Tibial artery (tissue), 4 donors: ENCODE measurements at regions not wholly inside any gene's neighbourhood (a gene's known extent, or its start where the extent isn't known, plus 50 kb on each side); places are given as distances from the start of the nearest gene placed in this dataset.

ENCODE experiments used
- DNase-seq, 2 donors: peaks; one replicate each; pipeline ENCODE4 v3.0.0-alpha.2; 2019
- H3K27ac ChIP-seq, 2 donors: fragments of 200-600 bp; sonication (generic) in 1 of 2; 1 replicate in 1 of 2; 2 replicates in 1 of 2; pipeline ENCODE4 v1.5.1; 2018 to 2019; ENCODE audit warnings: mild to moderate bottlenecking in 1 of 2
- H3K27me3 ChIP-seq, 2 donors: fragments of 200-600 bp; sonication (generic) in 1 of 2; one replicate each; pipeline versions ENCODE4 v1.5.1 to v1.6.0; 2016 to 2019
- H3K36me3 ChIP-seq, 3 donors: fragments of 200-600 bp; sonication (generic) in 2 of 3; one replicate each; pipeline ENCODE4 v1.5.1; 2016 to 2019; ENCODE audit warnings: mild to moderate bottlenecking in 2 of 3
- H3K4me1 ChIP-seq, 4 donors: fragments of 200-600 bp; sonication (generic) in 2 of 4; 1 replicate in 3 of 4; 2 replicates in 1 of 4; pipeline ENCODE4 v1.5.1; 2016 to 2019
- H3K4me3 ChIP-seq, 2 donors: fragments of 200-600 bp; sonication (generic) in 1 of 2; 1 replicate in 1 of 2; 2 replicates in 1 of 2; pipeline ENCODE4 v1.5.1; 2018 to 2019; ENCODE audit warnings: mild to moderate bottlenecking in 2 of 2
- H3K9me3 ChIP-seq, 3 donors: fragments of 200-600 bp; sonication (generic) in 1 of 3; one replicate each; pipeline ENCODE4 v1.5.1; 2016 to 2019
- CTCF ChIP-seq, 2 experiments: fragments of 200-600 bp in 1 of 2; fragments of 450-650 bp in 1 of 2; IDR thresholded peaks; one replicate each; pipeline ENCODE4 v1.5.1; 2017 to 2019; ENCODE audit warnings: antibody characterized with exemption in 2 of 2, mild to moderate bottlenecking in 1 of 2, moderate library complexity in 1 of 2
- intact Hi-C: fragments of 100-400 bp; cut with DNase I; formaldehyde crosslinking; loops from one replicate; pipeline ENCODE4 v1.15.0; 2023; ENCODE audit warnings: low total_unique reads

GRCh38 chr12:67208281-67209067 is 60.7 kb upstream of the CAND1 start:
- no peak for DNase-seq
- Histone ChIP-seq H3K4me1 (peaks cover 0 to 8% (median 0%) of the 10 kb centered on the region in 4 donors), H3K36me3 (no peaks in the 10 kb centered on the region), H3K9me3 (no peaks in the 10 kb centered on the region), H3K4me3 (no peak overlapping the region), H3K27me3 (peaks cover 0 to 6% of the 10 kb centered on the region in 2 donors), H3K27ac (no peak overlapping the region)
- intact Hi-C loops: no loop called here
- no peak for TF ChIP-seq CTCF (IDR thresholded peaks at IDR 0.05)

GRCh38 chr12:67211029-67211428 is 58.1 kb upstream of the CAND1 start:
- no peak for TF ChIP-seq CTCF (IDR thresholded peaks at IDR 0.05)
- Histone ChIP-seq H3K27me3 (peaks cover 0 to 6% of the 10 kb centered on the region in 2 donors), H3K36me3 (no peaks in the 10 kb centered on the region), H3K4me1 (peaks cover 0 to 8% (median 0%) of the 10 kb centered on the region in 4 donors), H3K27ac (no peak overlapping the region), H3K4me3 (no peak overlapping the region), H3K9me3 (no peaks in the 10 kb centered on the region)
- DNase-seq: no peak
- intact Hi-C loops: no loop called here

GRCh38 chr12:67211494-67211893 is 57.7 kb upstream of the CAND1 start:
- no peak for TF ChIP-seq CTCF (IDR thresholded peaks at IDR 0.05)
- no peak for DNase-seq
- Histone ChIP-seq H3K36me3 (no peaks in the 10 kb centered on the region), H3K4me3 (no peak overlapping the region), H3K27ac (no peak overlapping the region), H3K4me1 (peaks cover 0 to 8% (median 0%) of the 10 kb centered on the region in 4 donors), H3K27me3 (peaks cover 0 to 6% of the 10 kb centered on the region in 2 donors), H3K9me3 (no peaks in the 10 kb centered on the region)
- intact Hi-C loops: no loop called here

GRCh38 chr12:67217647-67218046 is 51.5 kb upstream of the CAND1 start:
- Histone ChIP-seq H3K4me3 (no peak overlapping the region), H3K27ac (no peak overlapping the region), H3K36me3 (no peaks in the 10 kb centered on the region), H3K27me3 (no peaks in the 10 kb centered on the region), H3K4me1 (no peaks in the 10 kb centered on the region), H3K9me3 (no peaks in the 10 kb centered on the region)
- DNase-seq: no peak
- intact Hi-C loops: no loop called here
- no peak for TF ChIP-seq CTCF (IDR thresholded peaks at IDR 0.05)
